HCT116 (cell line): ENCODE measurements at regions not wholly inside any gene's neighbourhood (a gene's known extent, or its start where the extent isn't known, plus 50 kb on each side); places are given as distances from the start of the nearest gene placed in this dataset.

Experiments used
- ATAC-seq: fragments of 200-7000 bp; cut with Tn5 transposase; 2 replicates; pipeline ENCODE4 v1.9.1; 2020; ENCODE audit warnings: mild to moderate bottlenecking, moderate library complexity
- BruUV-seq: library from RNA; stranded (reverse); fragments of 400-500 nt; replicated peaks from 2 replicates; lab custom pipeline; 2021; lab: Mats Ljungman, UMichigan
- CTCF ChIA-PET: fragments of 300-600 bp; sonication (Branson Sonifier 250); formaldehyde crosslinking; loops from one replicate; lab custom pipeline; 2021; ENCODE audit warnings: antibody characterized with exemption; lab: Charles Lee
- POLR2A ChIA-PET: fragments of 300-600, 350-600 bp; sonication (Branson Sonifier 250); formaldehyde crosslinking; loops from one replicate; lab custom pipeline; 2021; ENCODE audit warnings: antibody characterized with exemption; lab: Charles Lee
- RAD21 ChIA-PET, 2 experiments: fragments of 300-600 bp; sonication (Branson Sonifier 250); formaldehyde crosslinking; loops; one replicate each; lab custom pipeline; 2023; ENCODE audit warnings: low total read pairs in 2 of 2; ENCODE audit not compliant: uncharacterized antibody in 2 of 2, unreplicated experiment in 2 of 2, low non-redundant PET in 1 of 2; lab: Charles Lee
- DNase-seq: peaks from one replicate; pipeline ENCODE4 v3.0.0-alpha.2; 2010; ENCODE audit warnings: low read depth, low spot score
- H2AFZ ChIP-seq: fragments of 200-600 bp; shearing (Covaris generic), sonication (generic); 2 replicates; pipeline ENCODE4 v1.6.1; 2017; ENCODE audit warnings: low read depth, mixed run types, mixed read lengths, antibody characterized with exemption, low read length; ENCODE audit not compliant: poor library complexity, severe bottlenecking
- H3K27ac ChIP-seq: 2 replicates; pipeline ENCODE4 v1.5.1; 2012; ENCODE audit warnings: low read depth, low read length
- H3K27me3 ChIP-seq: fragments of 200-600 bp; sonication (generic); 2 replicates; pipeline ENCODE4 v1.6.1; 2016; ENCODE audit warnings: mixed run types, low read length, mixed read lengths; ENCODE audit not compliant: insufficient read depth
- H3K36me3 ChIP-seq, 2 experiments: fragments of 200-500 bp in 1 of 2; fragments of 200-600 bp in 1 of 2; sonication (Bioruptor generic) in 1 of 2; sonication (generic) in 1 of 2; 2 replicates each; pipeline versions ENCODE4 v1.5.1 to v1.6.1; 2014 to 2016; ENCODE audit warnings: low read length in 2 of 2, inconsistent platforms in 1 of 2, mixed read lengths in 1 of 2, mixed run types in 1 of 2; ENCODE audit not compliant: insufficient read depth in 2 of 2, control insufficient read depth in 1 of 2
- H3K4me1 ChIP-seq, 2 experiments: fragments of 200-600 bp in 1 of 2; sonication (generic) in 1 of 2; 2 replicates each; pipeline versions ENCODE4 v1.5.1 to v1.6.1; 2012 to 2017; ENCODE audit warnings: low read length in 2 of 2, inconsistent platforms in 1 of 2, mild to moderate bottlenecking in 1 of 2, mixed read lengths in 1 of 2, mixed run types in 1 of 2, moderate library complexity in 1 of 2; ENCODE audit not compliant: insufficient read depth in 2 of 2, control insufficient read depth in 1 of 2
- H3K4me2 ChIP-seq: fragments of 200-600 bp; sonication (generic); 2 replicates; pipeline ENCODE4 v1.6.1; 2017; ENCODE audit warnings: mixed run types, low read length, mixed read lengths
- H3K4me3 ChIP-seq, 2 experiments: fragments of 200-600 bp in 1 of 2; sonication (generic) in 1 of 2; replicated peaks in 1 of 2; 2 replicates each; pipeline ENCODE4 v1.5.1; 2011 to 2016; ENCODE audit warnings: low read length in 2 of 2, control low read depth in 1 of 2, low read depth in 1 of 2, mild to moderate bottlenecking in 1 of 2, mixed read lengths in 1 of 2, mixed run types in 1 of 2
- H3K79me2 ChIP-seq: fragments of 200-600 bp; sonication (generic); 2 replicates; pipeline ENCODE4 v1.6.1; 2017; ENCODE audit warnings: mild to moderate bottlenecking, mixed run types, low read length, moderate library complexity, mixed read lengths; ENCODE audit not compliant: insufficient read depth
- H3K9ac ChIP-seq: fragments of 200-600 bp; sonication (generic); 2 replicates; pipeline ENCODE4 v1.6.1; 2016; ENCODE audit warnings: low read length, mixed read lengths
- H3K9me2 ChIP-seq: fragments of 200-600 bp; sonication (generic), shearing (Covaris generic); 2 replicates; pipeline ENCODE4 v1.6.1; 2017; ENCODE audit warnings: mixed run types, mild to moderate bottlenecking, moderate library complexity; ENCODE audit not compliant: insufficient read depth
- H3K9me3 ChIP-seq, 2 experiments: fragments of 200-500 bp in 1 of 2; fragments of 200-600 bp in 1 of 2; sonication (Bioruptor generic) in 1 of 2; sonication (generic) in 1 of 2; 2 replicates each; pipeline ENCODE4 v1.6.1; 2014 to 2017; ENCODE audit warnings: low read length in 2 of 2, mixed read lengths in 2 of 2, inconsistent platforms in 1 of 2, low read depth in 1 of 2, mild to moderate bottlenecking in 1 of 2, mixed run types in 1 of 2, moderate library complexity in 1 of 2; ENCODE audit not compliant: control insufficient read depth in 1 of 2, insufficient read depth in 1 of 2
- H4K20me1 ChIP-seq: fragments of 200-600 bp; sonication (generic), shearing (Covaris generic); 2 replicates; pipeline ENCODE4 v1.6.1; 2017; ENCODE audit warnings: mixed run types, mild to moderate bottlenecking, moderate library complexity; ENCODE audit not compliant: insufficient read depth
- CBX3 ChIP-seq: IDR thresholded peaks from 2 replicates; pipeline ENCODE4 v1.6.1; 2012; ENCODE audit warnings: low read depth
- CEBPB ChIP-seq: IDR thresholded peaks from 2 replicates; pipeline ENCODE4 v1.6.1; 2012; ENCODE audit warnings: low read depth
- EGR1 ChIP-seq: IDR thresholded peaks from 2 replicates; pipeline ENCODE4 v1.6.1; 2012; ENCODE audit warnings: low read depth
- ELF1 ChIP-seq: IDR thresholded peaks from 2 replicates; pipeline ENCODE4 v1.6.1; 2012; ENCODE audit warnings: low read depth, borderline replicate concordance
- EZH2 ChIP-seq: fragments of 200-600 bp; sonication (generic); IDR thresholded peaks from 2 replicates; pipeline ENCODE4 v1.6.1; 2017; ENCODE audit warnings: antibody characterized with exemption, mixed run types
- FOSL1 ChIP-seq: IDR thresholded peaks from 2 replicates; pipeline ENCODE4 v1.6.1; 2012; ENCODE audit warnings: low read depth
- MAX ChIP-seq: IDR thresholded peaks from 2 replicates; pipeline ENCODE4 v1.6.1; 2012
- POLR2A ChIP-seq: IDR thresholded peaks from 2 replicates; pipeline ENCODE4 v1.7.0; 2011; ENCODE audit warnings: borderline replicate concordance; ENCODE audit not compliant: insufficient read depth, insufficient read length; ENCODE audit errors: extremely low read depth
- POLR2AphosphoS5 ChIP-seq: IDR thresholded peaks from 2 replicates; pipeline ENCODE4 v1.6.1; 2011; ENCODE audit warnings: mild to moderate bottlenecking, low read depth, low read length, moderate library complexity
- RAD21 ChIP-seq: IDR thresholded peaks from 2 replicates; pipeline ENCODE4 v1.6.1; 2012; ENCODE audit warnings: low read depth, mild to moderate bottlenecking
- SIN3A ChIP-seq: IDR thresholded peaks from 2 replicates; pipeline ENCODE4 v1.6.1; 2012; ENCODE audit warnings: low read depth
- SP1 ChIP-seq: IDR thresholded peaks from 2 replicates; pipeline ENCODE4 v1.6.1; 2012; ENCODE audit warnings: low read depth
- SRF ChIP-seq: IDR thresholded peaks from 2 replicates; pipeline ENCODE4 v1.6.1; 2012; ENCODE audit warnings: low read depth
- TCF7L2 ChIP-seq: IDR thresholded peaks from 2 replicates; pipeline ENCODE4 v1.7.0; 2011; ENCODE audit warnings: borderline replicate concordance, inconsistent platforms; ENCODE audit not compliant: insufficient read depth, insufficient read length; ENCODE audit errors: extremely low read depth
- YY1 ChIP-seq: IDR thresholded peaks from 2 replicates; pipeline ENCODE4 v1.6.1; 2011; ENCODE audit warnings: low read length, low read depth, moderate library complexity, mild to moderate bottlenecking; ENCODE audit not compliant: insufficient replicate concordance; ENCODE audit errors: extremely low read depth
- ZFX ChIP-seq: fragments of 450-650 bp; IDR thresholded peaks from 2 replicates; pipeline ENCODE4 v1.6.1; 2017
- ZNF274 ChIP-seq: fragments of 200-500 bp; sonication (Bioruptor generic); IDR thresholded peaks from 2 replicates; pipeline ENCODE4 v1.6.1; 2014; ENCODE audit warnings: mild to moderate bottlenecking, low read depth, low read length, inconsistent platforms
- intact Hi-C: fragments of 100-400 bp; cut with micrococcal nuclease; formaldehyde crosslinking; loops from 2 replicates; pipeline ENCODE4 v1.10.0; 2022
- TF ChIP-seq, protein P1 (sequence below): IDR thresholded peaks from 2 replicates; pipeline ENCODE4 v1.6.1; 2012; ENCODE audit warnings: low read depth
- TF ChIP-seq, protein P2 (sequence below): IDR thresholded peaks from 2 replicates; pipeline ENCODE4 v1.6.1; 2011; ENCODE audit warnings: mild to moderate bottlenecking, low read length, moderate library complexity; ENCODE audit not compliant: insufficient replicate concordance; ENCODE audit errors: extremely low read depth
- TF ChIP-seq, protein P3 (sequence below), 3 experiments: fragments of 200-600 bp in 1 of 3; sonication (generic) in 1 of 3; IDR thresholded peaks in 2 of 3; conservative IDR thresholded peaks in 1 of 3; 2 replicates each; pipeline ENCODE4 v1.5.1; 2012 to 2017; ENCODE audit warnings: low read depth in 2 of 3, low read length in 2 of 3, antibody characterized with exemption in 1 of 3, borderline replicate concordance in 1 of 3, control low read depth in 1 of 3, mild to moderate bottlenecking in 1 of 3, mixed read lengths in 1 of 3, mixed run types in 1 of 3, moderate library complexity in 1 of 3; ENCODE audit not compliant: insufficient read depth in 1 of 3

- no peaks in the 10 kb centered on the region for H3K4me1 ChIP-seq
- no peak overlapping the region for H3K27ac ChIP-seq
- no TSS peak for BruUV-seq
- ChIA-PET CTCF (no interaction called here), POLR2A (no interaction called here), RAD21 (no interaction called here)
- H3K9me2 ChIP-seq = no peaks in the 10 kb centered on the region
- no peaks in the 10 kb centered on the region for H3K79me2 ChIP-seq
- H2AFZ ChIP-seq = no peak overlapping the region
- no peak overlapping the region for H3K9ac ChIP-seq
- ATAC-seq (no peak), DNase-seq (no peak)
- no peak for TF ChIP-seq FOSL1
- TF ChIP-seq ELF1 = no peak
- no peak for TF ChIP-seq MAX
- no peak for TF ChIP-seq ZFX
- no peak for TF ChIP-seq EZH2
- TF ChIP-seq, protein P1, sequence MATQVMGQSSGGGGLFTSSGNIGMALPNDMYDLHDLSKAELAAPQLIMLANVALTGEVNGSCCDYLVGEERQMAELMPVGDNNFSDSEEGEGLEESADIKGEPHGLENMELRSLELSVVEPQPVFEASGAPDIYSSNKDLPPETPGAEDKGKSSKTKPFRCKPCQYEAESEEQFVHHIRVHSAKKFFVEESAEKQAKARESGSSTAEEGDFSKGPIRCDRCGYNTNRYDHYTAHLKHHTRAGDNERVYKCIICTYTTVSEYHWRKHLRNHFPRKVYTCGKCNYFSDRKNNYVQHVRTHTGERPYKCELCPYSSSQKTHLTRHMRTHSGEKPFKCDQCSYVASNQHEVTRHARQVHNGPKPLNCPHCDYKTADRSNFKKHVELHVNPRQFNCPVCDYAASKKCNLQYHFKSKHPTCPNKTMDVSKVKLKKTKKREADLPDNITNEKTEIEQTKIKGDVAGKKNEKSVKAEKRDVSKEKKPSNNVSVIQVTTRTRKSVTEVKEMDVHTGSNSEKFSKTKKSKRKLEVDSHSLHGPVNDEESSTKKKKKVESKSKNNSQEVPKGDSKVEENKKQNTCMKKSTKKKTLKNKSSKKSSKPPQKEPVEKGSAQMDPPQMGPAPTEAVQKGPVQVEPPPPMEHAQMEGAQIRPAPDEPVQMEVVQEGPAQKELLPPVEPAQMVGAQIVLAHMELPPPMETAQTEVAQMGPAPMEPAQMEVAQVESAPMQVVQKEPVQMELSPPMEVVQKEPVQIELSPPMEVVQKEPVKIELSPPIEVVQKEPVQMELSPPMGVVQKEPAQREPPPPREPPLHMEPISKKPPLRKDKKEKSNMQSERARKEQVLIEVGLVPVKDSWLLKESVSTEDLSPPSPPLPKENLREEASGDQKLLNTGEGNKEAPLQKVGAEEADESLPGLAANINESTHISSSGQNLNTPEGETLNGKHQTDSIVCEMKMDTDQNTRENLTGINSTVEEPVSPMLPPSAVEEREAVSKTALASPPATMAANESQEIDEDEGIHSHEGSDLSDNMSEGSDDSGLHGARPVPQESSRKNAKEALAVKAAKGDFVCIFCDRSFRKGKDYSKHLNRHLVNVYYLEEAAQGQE = no peak
- TF ChIP-seq ZNF274 = no peak
- no peak for TF ChIP-seq POLR2AphosphoS5
- no peak for TF ChIP-seq CBX3
- no peak for TF ChIP-seq TCF7L2
- TF ChIP-seq, protein P2, sequence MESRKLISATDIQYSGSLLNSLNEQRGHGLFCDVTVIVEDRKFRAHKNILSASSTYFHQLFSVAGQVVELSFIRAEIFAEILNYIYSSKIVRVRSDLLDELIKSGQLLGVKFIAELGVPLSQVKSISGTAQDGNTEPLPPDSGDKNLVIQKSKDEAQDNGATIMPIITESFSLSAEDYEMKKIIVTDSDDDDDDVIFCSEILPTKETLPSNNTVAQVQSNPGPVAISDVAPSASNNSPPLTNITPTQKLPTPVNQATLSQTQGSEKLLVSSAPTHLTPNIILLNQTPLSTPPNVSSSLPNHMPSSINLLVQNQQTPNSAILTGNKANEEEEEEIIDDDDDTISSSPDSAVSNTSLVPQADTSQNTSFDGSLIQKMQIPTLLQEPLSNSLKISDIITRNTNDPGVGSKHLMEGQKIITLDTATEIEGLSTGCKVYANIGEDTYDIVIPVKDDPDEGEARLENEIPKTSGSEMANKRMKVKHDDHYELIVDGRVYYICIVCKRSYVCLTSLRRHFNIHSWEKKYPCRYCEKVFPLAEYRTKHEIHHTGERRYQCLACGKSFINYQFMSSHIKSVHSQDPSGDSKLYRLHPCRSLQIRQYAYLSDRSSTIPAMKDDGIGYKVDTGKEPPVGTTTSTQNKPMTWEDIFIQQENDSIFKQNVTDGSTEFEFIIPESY = no peak
- no peak for TF ChIP-seq EGR1
- no peak for TF ChIP-seq SIN3A
- TF ChIP-seq, protein P3, sequence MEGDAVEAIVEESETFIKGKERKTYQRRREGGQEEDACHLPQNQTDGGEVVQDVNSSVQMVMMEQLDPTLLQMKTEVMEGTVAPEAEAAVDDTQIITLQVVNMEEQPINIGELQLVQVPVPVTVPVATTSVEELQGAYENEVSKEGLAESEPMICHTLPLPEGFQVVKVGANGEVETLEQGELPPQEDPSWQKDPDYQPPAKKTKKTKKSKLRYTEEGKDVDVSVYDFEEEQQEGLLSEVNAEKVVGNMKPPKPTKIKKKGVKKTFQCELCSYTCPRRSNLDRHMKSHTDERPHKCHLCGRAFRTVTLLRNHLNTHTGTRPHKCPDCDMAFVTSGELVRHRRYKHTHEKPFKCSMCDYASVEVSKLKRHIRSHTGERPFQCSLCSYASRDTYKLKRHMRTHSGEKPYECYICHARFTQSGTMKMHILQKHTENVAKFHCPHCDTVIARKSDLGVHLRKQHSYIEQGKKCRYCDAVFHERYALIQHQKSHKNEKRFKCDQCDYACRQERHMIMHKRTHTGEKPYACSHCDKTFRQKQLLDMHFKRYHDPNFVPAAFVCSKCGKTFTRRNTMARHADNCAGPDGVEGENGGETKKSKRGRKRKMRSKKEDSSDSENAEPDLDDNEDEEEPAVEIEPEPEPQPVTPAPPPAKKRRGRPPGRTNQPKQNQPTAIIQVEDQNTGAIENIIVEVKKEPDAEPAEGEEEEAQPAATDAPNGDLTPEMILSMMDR (IDR thresholded peaks at IDR 0.05 in 2 of 3, conservative IDR thresholded peaks at IDR 0.05 in 1 of 3; ENCODE audit: borderline replicate concordance in 1 of 3, insufficient read depth in 1 of 3, low read depth in 2 of 3, low read length in 2 of 3) = no peak
- no peak for TF ChIP-seq YY1
- TF ChIP-seq SRF = no peak
- TF ChIP-seq CEBPB = no peak
- TF ChIP-seq RAD21 = no peak
- TF ChIP-seq SP1 = no peak
- no peak for TF ChIP-seq POLR2A
- H3K4me2 ChIP-seq = no peak overlapping the region
- H3K4me3 ChIP-seq = no peak overlapping the region
- H3K27me3 ChIP-seq = no peaks in the 10 kb centered on the region
- intact Hi-C loops = no loop called here
- H4K20me1 ChIP-seq = no peaks in the 10 kb centered on the region
- peaks cover 16 to 29% of the 10 kb centered on the region in 2 experiments; a peak in 2 of 4 replicates for H3K9me3 ChIP-seq
- no peaks in the 10 kb centered on the region for H3K36me3 ChIP-seq
Observed at GRCh38 chr21:16590186-16590585, 860.4 kb downstream of the USP25 start.
